HG03064 (cell line): ENCODE measurements at regions not wholly inside any gene's neighbourhood (a gene's known extent, or its start where the extent isn't known, plus 50 kb on each side); places are given as distances from the start of the nearest gene placed in this dataset.
"Not testable (repeated sequence)": the region's sequence is repeated elsewhere in the genome, so short reads cannot be mapped to it uniquely, and the experiment has no call there.

Source experiments
- ATAC-seq: cut with Tn5 transposase; IDR thresholded peaks from one replicate; pipeline ENCODE4 v1.9.1; 2021; ENCODE audit warnings: low read depth; ENCODE audit not compliant: unreplicated experiment

GRCh38 chr2:35495182-35495581, 860.4 kb upstream of the CRIM1 start:
- ATAC-seq, result no peak

GRCh38 chr2:35478121-35478520, 877.5 kb upstream of the CRIM1 start:
- not testable (repeated sequence) for ATAC-seq

GRCh38 chr2:35468245-35468644, 887.3 kb upstream of the CRIM1 start:
- ATAC-seq, result no peak

- ATAC-seq, result no peak
These were observed 891.6 kb upstream of the CRIM1 start for GRCh38 chr2:35463805-35464596.

GRCh38 chr2:35462226-35462998, 893.2 kb upstream of the CRIM1 start:
- no peak for ATAC-seq

GRCh38 chr2:35461406-35461805, 894.2 kb upstream of the CRIM1 start:
- ATAC-seq, result no peak

GRCh38 chr2:35454966-35455638, 900.5 kb upstream of the CRIM1 start:
- no peak for ATAC-seq

- no peak for ATAC-seq
These were observed 907.8 kb upstream of the CRIM1 start for GRCh38 chr2:35447821-35448220.

- ATAC-seq, result no peak
These were observed 908.4 kb upstream of the CRIM1 start for GRCh38 chr2:35447215-35447614.

GRCh38 chr2:35443087-35443486, 912.5 kb upstream of the CRIM1 start:
- no peak for ATAC-seq

- not testable (repeated sequence) for ATAC-seq
These were observed 914.0 kb upstream of the CRIM1 start for GRCh38 chr2:35441575-35441974.

GRCh38 chr2:35440308-35440707, 915.3 kb upstream of the CRIM1 start:
- ATAC-seq, result not testable (repeated sequence)

- not testable (repeated sequence) for ATAC-seq
These were observed 918.7 kb upstream of the CRIM1 start for GRCh38 chr2:35436893-35437292.

- no peak for ATAC-seq
These were observed 927.0 kb upstream of the CRIM1 start for GRCh38 chr2:35428548-35428947.

GRCh38 chr2:35421485-35421884, 934.1 kb upstream of the CRIM1 start:
- ATAC-seq, result no peak

- ATAC-seq, result no peak
These were observed 938.3 kb upstream of the CRIM1 start for GRCh38 chr2:35417293-35417692.

- no peak for ATAC-seq
These were observed 939.0 kb upstream of the CRIM1 start for GRCh38 chr2:35416391-35417140.

- no peak for ATAC-seq
These were observed 939.6 kb upstream of the CRIM1 start for GRCh38 chr2:35415942-35416341.

- no peak for ATAC-seq
These were observed 940.3 kb upstream of the CRIM1 start for GRCh38 chr2:35415282-35415681.

GRCh38 chr2:35410431-35411061, 945.0 kb upstream of the CRIM1 start:
- ATAC-seq, result peak; percentile 73
